ENCODE measurements at regions not wholly inside any gene's neighbourhood (a gene's known extent, or its start where the extent isn't known, plus 50 kb on each side); places are given as distances from the start of the nearest gene placed in this dataset.

DNA sequence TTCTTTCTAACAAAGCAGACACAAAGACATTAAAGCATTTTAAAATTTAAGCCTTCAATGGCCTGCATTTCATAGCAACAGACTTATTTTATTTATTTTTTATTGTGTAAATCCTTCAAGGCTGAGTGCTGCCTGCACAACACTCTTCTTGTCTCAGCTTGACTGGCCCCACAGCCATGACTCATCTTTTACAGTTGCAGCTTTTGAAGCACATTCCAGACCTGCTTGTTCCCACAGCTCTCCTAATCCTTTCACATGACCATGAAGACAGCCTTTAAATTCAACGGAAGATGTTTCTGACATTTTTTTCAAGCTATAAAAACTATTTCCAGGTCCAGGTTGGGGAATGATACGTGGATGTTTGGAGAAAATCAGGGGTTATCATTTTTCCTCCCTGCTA is 276.9 kb upstream of the TACR3 start:
- no peaks in the 10 kb centered on the region for H3K9me2 ChIP-seq (ENCODE audit: low read depth, low read length)
- no peaks in the 10 kb centered on the region for H3F3A ChIP-seq (ENCODE audit: insufficient read depth, low read length)
- no peaks in the 10 kb centered on the region for H3K79me2 ChIP-seq (ENCODE audit: insufficient read depth, low read length)
- no peak overlapping the region for H3K9ac ChIP-seq (ENCODE audit: low read length)
- no peak overlapping the region for H3K4me2 ChIP-seq (ENCODE audit: low read length)
- TF ChIP-seq EZH2 (IDR thresholded peaks at IDR 0.05; ENCODE audit: borderline replicate concordance, low read length) (no peak), CTCF (IDR thresholded peaks at IDR 0.05; ENCODE audit: low read length) (no peak)
- H3K4me3 ChIP-seq (ENCODE audit: low read depth, low read length, poor library complexity, severe bottlenecking), result no peak overlapping the region
- no peaks in the 10 kb centered on the region for H3K27me3 ChIP-seq (ENCODE audit: insufficient read depth, low read length)
- 0 out of 2 replicates have a peak, but pooled peaks cover 2% of the 10 kb centered on the region for H3K9me3 ChIP-seq (ENCODE audit: low read length)
- no peak overlapping the region for H2AFZ ChIP-seq (ENCODE audit: low read length)
- no peaks in the 10 kb centered on the region for H3K36me3 ChIP-seq (ENCODE audit: insufficient read depth, low read length)
- H3K27ac ChIP-seq (ENCODE audit: low read depth, low read length, poor library complexity, severe bottlenecking), result no peak overlapping the region
- no peaks in the 10 kb centered on the region for H3K4me1 ChIP-seq (ENCODE audit: insufficient read depth, low read length, severe bottlenecking)
- H4K20me1 ChIP-seq (ENCODE audit: insufficient read depth, low read length), result no peaks in the 10 kb centered on the region; the same call in 1 of the 2 replicates

- Histone ChIP-seq H3K27me3 (ENCODE audit: insufficient read depth, low read length) (no peaks in the 10 kb centered on the region), H3K4me1 (ENCODE audit: insufficient read depth, low read length, severe bottlenecking) (no peaks in the 10 kb centered on the region), H3K4me2 (ENCODE audit: low read length) (no peak overlapping the region), H2AFZ (ENCODE audit: low read length) (no peak overlapping the region), H3K9ac (ENCODE audit: low read length) (no peak overlapping the region), H3K9me3 (ENCODE audit: low read length) (no peaks in the 10 kb centered on the region), H3F3A (ENCODE audit: insufficient read depth, low read length) (no peaks in the 10 kb centered on the region), H4K20me1 (ENCODE audit: insufficient read depth, low read length) (no peaks in the 10 kb centered on the region; the same call in 1 of the 2 replicates), H3K4me3 (ENCODE audit: low read depth, low read length, poor library complexity, severe bottlenecking) (no peak overlapping the region), H3K79me2 (ENCODE audit: insufficient read depth, low read length) (no peaks in the 10 kb centered on the region), H3K36me3 (ENCODE audit: insufficient read depth, low read length) (no peaks in the 10 kb centered on the region), H3K9me2 (ENCODE audit: low read depth, low read length) (no peaks in the 10 kb centered on the region), H3K27ac (ENCODE audit: low read depth, low read length, poor library complexity, severe bottlenecking) (no peak overlapping the region)
- TF ChIP-seq EZH2 (IDR thresholded peaks at IDR 0.05; ENCODE audit: borderline replicate concordance, low read length) (no peak), CTCF (IDR thresholded peaks at IDR 0.05; ENCODE audit: low read length) (no peak; the same call in 1 of the 2 replicates)
These were observed 276.3 kb upstream of the TACR3 start for GRCh38 chr4:103996064-103996463.

- H3K4me3 ChIP-seq (ENCODE audit: low read depth, low read length, poor library complexity, severe bottlenecking), result no peak overlapping the region
- no peak overlapping the region for H2AFZ ChIP-seq (ENCODE audit: low read length)
- H3K4me2 ChIP-seq (ENCODE audit: low read length), result no peak overlapping the region
- TF ChIP-seq CTCF (IDR thresholded peaks at IDR 0.05; ENCODE audit: low read length) (peak; percentile 42), EZH2 (IDR thresholded peaks at IDR 0.05; ENCODE audit: borderline replicate concordance, low read length) (no peak)
- no peaks in the 10 kb centered on the region for H3K36me3 ChIP-seq (ENCODE audit: insufficient read depth, low read length)
- no peaks in the 10 kb centered on the region; the same call in 1 of the 2 replicates for H4K20me1 ChIP-seq (ENCODE audit: insufficient read depth, low read length)
- no peaks in the 10 kb centered on the region for H3K4me1 ChIP-seq (ENCODE audit: insufficient read depth, low read length, severe bottlenecking)
- H3K27me3 ChIP-seq (ENCODE audit: insufficient read depth, low read length), result no peaks in the 10 kb centered on the region
- H3K9me3 ChIP-seq (ENCODE audit: low read length), result no peaks in the 10 kb centered on the region
- no peak overlapping the region for H3K27ac ChIP-seq (ENCODE audit: low read depth, low read length, poor library complexity, severe bottlenecking)
- no peaks in the 10 kb centered on the region for H3K79me2 ChIP-seq (ENCODE audit: insufficient read depth, low read length)
- H3K9me2 ChIP-seq (ENCODE audit: low read depth, low read length), result no peaks in the 10 kb centered on the region
- no peak overlapping the region for H3K9ac ChIP-seq (ENCODE audit: low read length)
- H3F3A ChIP-seq (ENCODE audit: insufficient read depth, low read length), result no peaks in the 10 kb centered on the region
These were observed 274.3 kb upstream of the TACR3 start for GRCh38 chr4:103994059-103994458.

Data from OCI-LY1 (cell line).